HEK293T (cell line): ENCODE measurements at regions not wholly inside any gene's neighbourhood (a gene's known extent, or its start where the extent isn't known, plus 50 kb on each side); places are given as distances from the start of the nearest gene placed in this dataset.

Experiments used
- CTCF ChIA-PET: fragments of 350-600 bp; formaldehyde crosslinking; extraction: SDS; loops from one replicate; lab custom pipeline; 2021; ENCODE audit warnings: antibody characterized with exemption, inconsistent platforms; lab: Yijun Ruan, JAX
- POLR2A ChIA-PET: fragments of 350-600 bp; formaldehyde crosslinking; extraction: SDS; loops from one replicate; lab custom pipeline; 2020; ENCODE audit warnings: antibody characterized with exemption, inconsistent platforms; lab: Yijun Ruan, JAX
- DNase-seq: peaks from one replicate; pipeline ENCODE4 v3.0.0; 2012; ENCODE audit warnings: mixed read lengths; ENCODE audit errors: extremely low spot score
- ARNT ChIP-seq: fragments of 450-650 bp; IDR thresholded peaks from 2 replicates; pipeline ENCODE4 v1.6.1; 2017; ENCODE audit warnings: mild to moderate bottlenecking
- BHLHE40 ChIP-seq: fragments of 450-650 bp; IDR thresholded peaks from 2 replicates; pipeline ENCODE4 v1.6.1; 2016; ENCODE audit warnings: mild to moderate bottlenecking, moderate library complexity, borderline replicate concordance
- CTBP1 ChIP-seq: fragments of 450-650 bp; IDR thresholded peaks from 2 replicates; pipeline ENCODE4 v1.6.1; 2016; ENCODE audit warnings: borderline replicate concordance
- ELF4 ChIP-seq: fragments of 450-650 bp; IDR thresholded peaks from 2 replicates; pipeline ENCODE4 v1.6.1; 2017; ENCODE audit warnings: antibody characterized with exemption
- FOXA1 ChIP-seq: fragments of 450-650 bp; IDR thresholded peaks from 2 replicates; pipeline ENCODE4 v1.6.1; 2016; ENCODE audit warnings: mild to moderate bottlenecking
- FOXK2 ChIP-seq: fragments of 450-650 bp; IDR thresholded peaks from 2 replicates; pipeline ENCODE4 v1.6.1; 2016; ENCODE audit warnings: mild to moderate bottlenecking
- FOXM1 ChIP-seq: fragments of 450-650 bp; IDR thresholded peaks from 2 replicates; pipeline ENCODE4 v1.6.1; 2017; ENCODE audit warnings: mild to moderate bottlenecking, borderline replicate concordance
- HDGF ChIP-seq: fragments of 450-650 bp; IDR thresholded peaks from 2 replicates; pipeline ENCODE4 v1.6.1; 2017; ENCODE audit warnings: antibody characterized with exemption, borderline replicate concordance
- L3MBTL2 ChIP-seq: fragments of 450-650 bp; conservative IDR thresholded peaks from 2 replicates; pipeline ENCODE4 v1.6.1; 2016; ENCODE audit warnings: mild to moderate bottlenecking
- LEF1 ChIP-seq: fragments of 450-650 bp; IDR thresholded peaks from 2 replicates; pipeline ENCODE4 v1.6.1; 2017; ENCODE audit warnings: mild to moderate bottlenecking, borderline replicate concordance
- NFRKB ChIP-seq: fragments of 450-650 bp; IDR thresholded peaks from 2 replicates; pipeline ENCODE4 v1.6.1; 2016; ENCODE audit warnings: mild to moderate bottlenecking, moderate library complexity
- SP1 ChIP-seq: fragments of 450-650 bp; IDR thresholded peaks from 2 replicates; pipeline ENCODE4 v1.6.1; 2017
- SUZ12 ChIP-seq: fragments of 450-650 bp; IDR thresholded peaks from 2 replicates; pipeline ENCODE4 v1.6.1; 2016; ENCODE audit warnings: mild to moderate bottlenecking
- TARDBP ChIP-seq: fragments of 450-650 bp; IDR thresholded peaks from 2 replicates; pipeline ENCODE4 v1.6.1; 2016
- ZNF384 ChIP-seq: fragments of 450-650 bp; IDR thresholded peaks from 2 replicates; pipeline ENCODE4 v1.6.1; 2016
- TF ChIP-seq, protein P1 (sequence below): fragments of 450-650 bp; IDR thresholded peaks from 2 replicates; pipeline ENCODE4 v1.6.1; 2016

GRCh38 chr21:16815243-16815642 lies 697.6 kb upstream of the CXADR start:
- DNase-seq = no peak
- ChIA-PET POLR2A (no interaction called here), CTCF (no interaction called here)
- TF ChIP-seq CTBP1 (no peak), SUZ12 (no peak), FOXA1 (no peak), BHLHE40 (no peak), SP1 (no peak), NFRKB (no peak), TARDBP (no peak), LEF1 (no peak)
- TF ChIP-seq, protein P1, sequence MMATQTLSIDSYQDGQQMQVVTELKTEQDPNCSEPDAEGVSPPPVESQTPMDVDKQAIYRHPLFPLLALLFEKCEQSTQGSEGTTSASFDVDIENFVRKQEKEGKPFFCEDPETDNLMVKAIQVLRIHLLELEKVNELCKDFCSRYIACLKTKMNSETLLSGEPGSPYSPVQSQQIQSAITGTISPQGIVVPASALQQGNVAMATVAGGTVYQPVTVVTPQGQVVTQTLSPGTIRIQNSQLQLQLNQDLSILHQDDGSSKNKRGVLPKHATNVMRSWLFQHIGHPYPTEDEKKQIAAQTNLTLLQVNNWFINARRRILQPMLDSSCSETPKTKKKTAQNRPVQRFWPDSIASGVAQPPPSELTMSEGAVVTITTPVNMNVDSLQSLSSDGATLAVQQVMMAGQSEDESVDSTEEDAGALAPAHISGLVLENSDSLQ = no peak

DNA sequence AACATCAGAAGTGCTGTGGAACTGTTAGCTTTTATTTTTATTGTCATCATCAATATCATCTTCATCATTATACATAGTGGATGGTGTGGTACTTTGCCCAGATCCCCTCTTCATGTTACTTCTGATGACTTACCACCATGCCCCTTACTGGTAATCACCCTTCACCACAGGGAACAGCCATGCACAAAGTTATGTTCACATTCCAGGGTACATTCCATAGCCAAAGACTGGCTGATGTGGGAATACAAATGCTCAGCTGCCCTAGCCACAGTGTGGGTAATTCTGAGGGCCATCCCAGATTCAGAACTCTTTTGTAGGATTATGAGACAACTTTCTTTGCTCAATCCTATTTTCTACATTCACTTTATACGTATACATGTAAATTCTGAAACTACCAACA lies 691.3 kb upstream of the CXADR start:
- POLR2A ChIA-PET = no interaction called here
- CTCF ChIA-PET = interaction anchor here (0.7 kb wide), 1 partner anchor 213 kb away, joined by 3 read pairs; no protein-coding TSS in a partner anchor
- no peak for DNase-seq
- no peak for TF ChIP-seq LEF1

GRCh38 chr21:16829532-16829931 lies 683.3 kb upstream of the CXADR start:
- CTCF ChIA-PET = no interaction called here
- TF ChIP-seq FOXK2 = no peak
- TF ChIP-seq, protein P1 = no peak
- no peak for TF ChIP-seq CTBP1
- no peak for TF ChIP-seq TARDBP
- no peak for TF ChIP-seq ARNT
- no peak for TF ChIP-seq ELF4
- TF ChIP-seq LEF1 = no peak
- no peak for DNase-seq
- POLR2A ChIA-PET = no interaction called here

- TF ChIP-seq SP1 (no peak), FOXM1 (no peak), ARNT (no peak), SUZ12 (no peak), L3MBTL2 (no peak), FOXK2 (no peak), CTBP1 (no peak), LEF1 (no peak), ELF4 (no peak), FOXA1 (no peak), TARDBP (no peak), BHLHE40 (no peak)
- ChIA-PET CTCF (no interaction called here), POLR2A (no interaction called here)
- DNase-seq = no peak
Observed at GRCh38 chr21:16832791-16833190, 680.1 kb upstream of the CXADR start.

DNA sequence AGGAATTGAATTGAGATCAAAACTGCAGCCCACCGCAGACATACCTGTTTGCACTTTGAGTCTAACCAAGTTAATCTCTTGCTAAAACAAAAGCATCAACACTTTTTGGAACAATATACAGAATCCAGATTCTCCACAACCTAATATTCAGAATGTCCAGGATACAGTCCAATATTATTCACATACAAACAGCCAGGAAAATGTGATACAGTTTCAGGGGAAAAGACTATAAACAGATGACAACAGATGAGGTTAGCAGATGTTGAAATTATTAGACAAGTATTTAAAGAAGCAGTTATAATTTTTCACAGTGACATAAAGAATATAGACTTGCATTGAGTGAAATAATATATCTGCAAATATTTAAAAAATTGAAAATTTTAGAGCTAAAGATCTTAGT lies 678.1 kb upstream of the CXADR start:
- TF ChIP-seq BHLHE40 = no peak
- POLR2A ChIA-PET = no interaction called here
- DNase-seq = no peak
- CTCF ChIA-PET = no interaction called here

GRCh38 chr21:16837321-16837720 lies 675.5 kb upstream of the CXADR start:
- ChIA-PET POLR2A (no interaction called here), CTCF (interaction anchor here (0.5 kb wide), 1 partner anchor 769 kb away, joined by 3 read pairs; no protein-coding TSS in a partner anchor)
- TF ChIP-seq FOXM1 = no peak
- no peak for TF ChIP-seq NFRKB
- no peak for TF ChIP-seq ELF4
- TF ChIP-seq FOXA1 = no peak
- no peak for TF ChIP-seq ZNF384
- TF ChIP-seq LEF1 = no peak
- TF ChIP-seq SP1 = no peak
- TF ChIP-seq BHLHE40 = no peak
- no peak for TF ChIP-seq SUZ12
- no peak for TF ChIP-seq HDGF
- TF ChIP-seq TARDBP = no peak
- DNase-seq = no peak

DNA sequence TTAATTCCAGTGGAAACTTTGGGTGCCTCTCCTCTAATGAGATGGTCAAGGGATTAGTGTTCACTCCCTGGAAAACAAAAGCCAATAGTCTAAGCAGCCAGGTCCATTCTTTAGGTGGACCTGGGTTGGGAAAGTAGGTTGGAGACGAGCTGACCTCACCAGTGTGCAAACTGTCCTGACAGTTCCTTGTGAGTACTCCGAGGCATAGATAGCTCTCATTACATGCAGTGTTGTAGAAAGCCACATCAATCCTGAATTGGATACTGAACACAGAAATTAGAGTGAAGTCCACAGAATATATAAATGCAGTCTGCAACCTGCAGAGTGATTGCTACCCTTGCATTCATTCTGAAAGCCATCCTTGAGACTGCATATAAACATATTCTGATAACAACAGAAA lies 675.1 kb upstream of the CXADR start:
- ChIA-PET CTCF (interaction anchor here (0.5 kb wide), 1 partner anchor 770 kb away, joined by 3 read pairs; no protein-coding TSS in a partner anchor), POLR2A (no interaction called here)
- no peak for DNase-seq
- TF ChIP-seq FOXA1 = no peak
- no peak for TF ChIP-seq TARDBP
- TF ChIP-seq FOXM1 = no peak
- no peak for TF ChIP-seq SUZ12
- no peak for TF ChIP-seq ELF4
- TF ChIP-seq BHLHE40 = no peak
- no peak for TF ChIP-seq HDGF
- TF ChIP-seq FOXK2 = no peak
- no peak for TF ChIP-seq CTBP1
- no peak for TF ChIP-seq NFRKB
- no peak for TF ChIP-seq LEF1
- TF ChIP-seq, protein P1 = no peak
- TF ChIP-seq L3MBTL2 = no peak
- TF ChIP-seq SP1 = no peak
